ENCODE measurements at regions not wholly inside any gene's neighbourhood (a gene's known extent, or its start where the extent isn't known, plus 50 kb on each side); places are given as distances from the start of the nearest gene placed in this dataset.
"Not testable (repeated sequence)": the region's sequence is repeated elsewhere in the genome, so short reads cannot be mapped to it uniquely, and the experiment has no call there.

DNA sequence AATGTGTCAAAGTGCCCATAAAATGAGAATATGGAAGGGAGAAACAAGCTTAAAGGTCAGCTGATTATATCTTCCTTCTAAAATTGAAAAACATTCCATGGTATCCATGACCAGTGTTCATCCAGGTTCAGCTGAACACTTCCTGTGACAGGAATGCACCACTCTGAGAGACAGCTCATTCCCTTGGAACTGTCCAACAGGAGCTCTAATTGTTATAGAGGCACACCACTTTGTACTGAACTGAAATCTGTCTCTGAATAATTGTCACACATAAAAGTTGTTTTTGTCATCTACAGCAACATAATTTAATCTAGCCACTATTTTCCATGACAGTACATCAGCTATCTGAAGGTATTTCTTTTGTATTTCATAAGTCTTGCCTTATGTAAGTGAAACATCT lies 195.9 kb upstream of the ZNF804A start:
- Histone ChIP-seq H3K4me3 (replicated peaks in 1 of 3; ENCODE audit: insufficient read depth in 1 of 3, low read depth in 1 of 3, low read length in 3 of 3) (no peak overlapping the region), H3K9me1 (replicated peaks; ENCODE audit: control insufficient read depth, extremely low read depth, insufficient read depth, low read length) (no peaks in the 10 kb centered on the region), H3K79me2 (ENCODE audit: control insufficient read depth, insufficient read depth, low read length) (no peaks in the 10 kb centered on the region), H3K4me1 (ENCODE audit: control insufficient read depth, extremely low read depth, insufficient read depth, low read length) (no peaks in the 10 kb centered on the region), H3K9ac (replicated peaks; ENCODE audit: extremely low read depth, insufficient read depth, low read length) (no peak overlapping the region), H4K20me1 (replicated peaks; ENCODE audit: control insufficient read depth, extremely low read depth, insufficient read depth, low read length) (no peaks in the 10 kb centered on the region), H3K27ac (ENCODE audit: insufficient read depth, low read depth, low read length) (no peak overlapping the region), H3K4me2 (ENCODE audit: insufficient read depth, low read length) (no peak overlapping the region), H2AFZ (ENCODE audit: low read depth, low read length) (no peak overlapping the region), H3K36me3 (ENCODE audit: control insufficient read depth in 2 of 2, extremely low read depth in 1 of 2, insufficient read depth in 2 of 2, low read length in 2 of 2) (no peaks in the 10 kb centered on the region), H3K27me3 (ENCODE audit: control insufficient read depth in 2 of 2, insufficient read depth in 2 of 2, low read length in 2 of 2) (no peaks in the 10 kb centered on the region), H3K9me3 (replicated peaks; ENCODE audit: control insufficient read depth, insufficient read depth, low read length) (no peaks in the 10 kb centered on the region)
- DNase-seq (ENCODE audit: low read depth, low spot score) (no peak), FAIRE-seq (no peak)
- BruUV-seq (replicated peaks), result no TSS peak
- TF ChIP-seq POLR2A (IDR thresholded peaks at IDR 0.05; ENCODE audit: low read depth, low read length) (no peak), JUN (IDR thresholded peaks at IDR 0.05; ENCODE audit: borderline replicate concordance, insufficient read depth, insufficient read length, low read depth) (no peak)
- TF ChIP-seq, protein P1, sequence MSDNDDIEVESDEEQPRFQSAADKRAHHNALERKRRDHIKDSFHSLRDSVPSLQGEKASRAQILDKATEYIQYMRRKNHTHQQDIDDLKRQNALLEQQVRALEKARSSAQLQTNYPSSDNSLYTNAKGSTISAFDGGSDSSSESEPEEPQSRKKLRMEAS (IDR thresholded peaks at IDR 0.05; ENCODE audit: insufficient read depth, insufficient read length), result no peak
- intact Hi-C loops (cut with micrococcal nuclease) (no loop called here), dilution Hi-C loops (cut with MboI; ENCODE audit: extremely low pct_ligation_motif_present, low sequenced_read_pairs) (no loop called here)
- CTCF ChIA-PET, result no interaction called here
- POLR2A ChIA-PET, result no interaction called here

DNA sequence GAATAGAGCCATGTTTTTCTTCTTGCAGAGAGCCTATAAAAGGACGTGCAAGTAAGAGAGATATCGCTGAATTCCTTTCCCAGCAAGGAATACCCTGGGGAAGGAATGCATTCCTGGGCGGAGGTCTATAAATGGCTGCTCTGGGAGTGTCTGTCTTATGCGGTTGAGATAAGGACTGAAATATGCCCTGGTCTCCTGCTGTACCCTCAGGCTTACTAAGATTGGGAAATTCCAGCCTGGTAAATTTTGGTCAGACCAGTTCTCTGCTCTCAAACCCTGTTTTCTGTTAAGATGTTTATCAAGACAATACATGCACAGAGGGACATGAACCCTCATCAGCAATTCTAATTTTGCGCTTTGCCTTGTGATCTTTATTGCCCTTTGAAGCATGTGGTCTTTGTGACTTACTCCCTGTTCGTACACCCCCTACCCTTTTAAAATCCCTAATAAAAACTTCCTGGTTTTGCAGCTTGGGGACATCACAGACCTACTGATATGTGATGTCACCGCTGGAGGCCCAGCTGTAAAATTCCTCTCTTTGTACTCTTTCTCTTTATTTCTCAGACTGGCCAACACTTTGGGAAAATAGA lies 191.2 kb upstream of the ZNF804A start:
- H3K27ac ChIP-seq (ENCODE audit: insufficient read depth, low read depth, low read length); CTCF ChIA-PET; FAIRE-seq; H3K9ac ChIP-seq (replicated peaks; ENCODE audit: extremely low read depth, insufficient read depth, low read length); DNase-seq (ENCODE audit: low read depth, low spot score); H3K27me3 ChIP-seq (ENCODE audit: control insufficient read depth in 2 of 2, insufficient read depth in 2 of 2, low read length in 2 of 2); BruUV-seq (replicated peaks); H3K4me2 ChIP-seq (ENCODE audit: insufficient read depth, low read length); H3K4me3 ChIP-seq (replicated peaks in 1 of 3; ENCODE audit: insufficient read depth in 1 of 3, low read depth in 1 of 3, low read length in 3 of 3); intact Hi-C loops (cut with micrococcal nuclease); H3K79me2 ChIP-seq (ENCODE audit: control insufficient read depth, insufficient read depth, low read length); H3K4me1 ChIP-seq (ENCODE audit: control insufficient read depth, extremely low read depth, insufficient read depth, low read length); H2AFZ ChIP-seq (ENCODE audit: low read depth, low read length); dilution Hi-C loops (cut with MboI; ENCODE audit: extremely low pct_ligation_motif_present, low sequenced_read_pairs); POLR2A ChIA-PET; H3K9me3 ChIP-seq (replicated peaks; ENCODE audit: control insufficient read depth, insufficient read depth, low read length); H3K36me3 ChIP-seq (ENCODE audit: control insufficient read depth in 2 of 2, extremely low read depth in 1 of 2, insufficient read depth in 2 of 2, low read length in 2 of 2); H4K20me1 ChIP-seq (replicated peaks; ENCODE audit: control insufficient read depth, extremely low read depth, insufficient read depth, low read length); H3K9me1 ChIP-seq (replicated peaks; ENCODE audit: control insufficient read depth, extremely low read depth, insufficient read depth, low read length): not testable (repeated sequence)

Measured in endothelial cell of umbilical vein (primary cell).